IPS-18c (cell line): ENCODE measurements at regions not wholly inside any gene's neighbourhood (a gene's known extent, or its start where the extent isn't known, plus 50 kb on each side); places are given as distances from the start of the nearest gene placed in this dataset.

Experiments
- H3K4me3 ChIP-seq: 2 replicates; pipeline ENCODE4 v1.7.0; 2013; ENCODE audit warnings: low read depth, mild to moderate bottlenecking, low read length, moderate library complexity; ENCODE audit not compliant: insufficient read depth
- H3K9me3 ChIP-seq: one replicate; pipeline ENCODE4 v1.6.1; 2013; ENCODE audit warnings: mild to moderate bottlenecking, low read length, moderate library complexity; ENCODE audit not compliant: control insufficient read depth, insufficient read depth

GRCh38 chr18:25463726-25464125 is 111.8 kb upstream of the ZNF521 start:
- Histone ChIP-seq H3K9me3 (no peaks in the 10 kb centered on the region), H3K4me3 (no peak overlapping the region)

GRCh38 chr18:25459814-25460213 is 107.8 kb upstream of the ZNF521 start:
- H3K4me3 ChIP-seq = no peak overlapping the region
- no peaks in the 10 kb centered on the region for H3K9me3 ChIP-seq

- Histone ChIP-seq H3K4me3 (no peak overlapping the region), H3K9me3 (no peaks in the 10 kb centered on the region)
These were observed 105.6 kb upstream of the ZNF521 start for GRCh38 chr18:25457601-25458000.

GRCh38 chr18:25457126-25457525 is 105.2 kb upstream of the ZNF521 start:
- Histone ChIP-seq H3K9me3 (no peaks in the 10 kb centered on the region), H3K4me3 (no peak overlapping the region)

GRCh38 chr18:25456334-25457010 is 104.5 kb upstream of the ZNF521 start:
- no peaks in the 10 kb centered on the region for H3K9me3 ChIP-seq
- H3K4me3 ChIP-seq = no peak overlapping the region

GRCh38 chr18:25455646-25456045 is 103.7 kb upstream of the ZNF521 start:
- Histone ChIP-seq H3K4me3 (no peak overlapping the region), H3K9me3 (no peaks in the 10 kb centered on the region)

- H3K9me3 ChIP-seq = no peaks in the 10 kb centered on the region
- H3K4me3 ChIP-seq = no peak overlapping the region
These were observed 103.2 kb upstream of the ZNF521 start for GRCh38 chr18:25455159-25455558.

- Histone ChIP-seq H3K9me3 (no peaks in the 10 kb centered on the region), H3K4me3 (no peak overlapping the region)
These were observed 102.8 kb upstream of the ZNF521 start for GRCh38 chr18:25454730-25455129.

GRCh38 chr18:25454270-25454659 is 102.3 kb upstream of the ZNF521 start:
- H3K4me3 ChIP-seq = no peak overlapping the region
- no peaks in the 10 kb centered on the region for H3K9me3 ChIP-seq

- H3K4me3 ChIP-seq = no peak overlapping the region
- no peaks in the 10 kb centered on the region for H3K9me3 ChIP-seq
These were observed 101.7 kb upstream of the ZNF521 start for GRCh38 chr18:25453556-25454269.

- Histone ChIP-seq H3K4me3 (no peak overlapping the region), H3K9me3 (no peaks in the 10 kb centered on the region)
These were observed 99.2 kb upstream of the ZNF521 start for GRCh38 chr18:25451077-25451658.

GRCh38 chr18:25449046-25449445 is 97.1 kb upstream of the ZNF521 start:
- Histone ChIP-seq H3K4me3 (no peak overlapping the region), H3K9me3 (no peaks in the 10 kb centered on the region)

GRCh38 chr18:25446972-25447371 is 95.0 kb upstream of the ZNF521 start:
- no peak overlapping the region for H3K4me3 ChIP-seq
- H3K9me3 ChIP-seq = no peaks in the 10 kb centered on the region

GRCh38 chr18:25445430-25445829 is 93.5 kb upstream of the ZNF521 start:
- no peak overlapping the region for H3K4me3 ChIP-seq
- H3K9me3 ChIP-seq = no peaks in the 10 kb centered on the region

GRCh38 chr18:25443776-25444175 is 91.8 kb upstream of the ZNF521 start:
- H3K4me3 ChIP-seq = no peak overlapping the region
- no peaks in the 10 kb centered on the region for H3K9me3 ChIP-seq

- Histone ChIP-seq H3K4me3 (no peak overlapping the region), H3K9me3 (no peaks in the 10 kb centered on the region)
These were observed 83.3 kb upstream of the ZNF521 start for GRCh38 chr18:25435149-25435782.

- Histone ChIP-seq H3K9me3 (no peaks in the 10 kb centered on the region), H3K4me3 (no peak overlapping the region)
These were observed 82.8 kb upstream of the ZNF521 start for GRCh38 chr18:25434745-25435144.

- H3K4me3 ChIP-seq = no peak overlapping the region
- no peaks in the 10 kb centered on the region for H3K9me3 ChIP-seq
These were observed 81.6 kb upstream of the ZNF521 start for GRCh38 chr18:25433590-25433989.
